Epithelial cell of esophagus (primary cell): ENCODE measurements at regions not wholly inside any gene's neighbourhood (a gene's known extent, or its start where the extent isn't known, plus 50 kb on each side); places are given as distances from the start of the nearest gene placed in this dataset.

Experiments
- DNase-seq: peaks from one replicate; pipeline ENCODE4 v3.0.0; 2010; ENCODE audit warnings: low read depth
- H3K4me3 ChIP-seq: 2 replicates; pipeline ENCODE4 v1.5.1; 2011; ENCODE audit warnings: mild to moderate bottlenecking, low read length, control low read depth
- CTCF ChIP-seq: IDR thresholded peaks from 2 replicates; pipeline ENCODE4 v1.5.1; 2011; ENCODE audit warnings: low read depth, mild to moderate bottlenecking, low read length, control low read depth, inconsistent platforms; ENCODE audit not compliant: insufficient read depth; ENCODE audit errors: missing control alignments

- DNase-seq, result no peak
- no peak for TF ChIP-seq CTCF
- H3K4me3 ChIP-seq, result no peak overlapping the region
Measured at GRCh38 chr1:191398551-191398950, 759.7 kb upstream of the RGS18 start.

- no peak for TF ChIP-seq CTCF
- H3K4me3 ChIP-seq, result no peak overlapping the region
- DNase-seq, result no peak
Measured at GRCh38 chr1:191405417-191405816, 752.8 kb upstream of the RGS18 start.

GRCh38 chr1:191414981-191415640 lies 743.2 kb upstream of the RGS18 start:
- TF ChIP-seq CTCF, result no peak

GRCh38 chr1:191419842-191420241 lies 738.4 kb upstream of the RGS18 start:
- DNase-seq, result no peak
- no peak overlapping the region for H3K4me3 ChIP-seq
- TF ChIP-seq CTCF, result no peak

More at GRCh38 chr1:191414981-191415640, 743.2 kb upstream of the RGS18 start:
- no peak for DNase-seq
- no peak overlapping the region for H3K4me3 ChIP-seq

GRCh38 chr1:191427593-191427992 lies 730.7 kb upstream of the RGS18 start:
- no peak for DNase-seq
- no peak for TF ChIP-seq CTCF
- no peak overlapping the region for H3K4me3 ChIP-seq

- H3K4me3 ChIP-seq, result no peak overlapping the region
Measured at GRCh38 chr1:191432817-191433216, 725.4 kb upstream of the RGS18 start.

More at GRCh38 chr1:191432817-191433216, 725.4 kb upstream of the RGS18 start:
- TF ChIP-seq CTCF, result no peak
- DNase-seq, result peak; percentile 4
